ENCODE measurements at regions not wholly inside any gene's neighbourhood (a gene's known extent, or its start where the extent isn't known, plus 50 kb on each side); places are given as distances from the start of the nearest gene placed in this dataset.

GRCh38 chr12:114293073-114293472 is 112.9 kb downstream of the TBX5 start:
- no peak for TF ChIP-seq POLR2A (IDR thresholded peaks at IDR 0.05)
- TF ChIP-seq CTCF (IDR thresholded peaks at IDR 0.05), result no peak

Measured in lower leg skin (tissue), 3 donors.